GM18867 (cell line): ENCODE measurements at regions not wholly inside any gene's neighbourhood (a gene's known extent, or its start where the extent isn't known, plus 50 kb on each side); places are given as distances from the start of the nearest gene placed in this dataset.

Experiments
- ATAC-seq: cut with Tn5 transposase; IDR thresholded peaks from one replicate; pipeline ENCODE4 v1.9.1; 2021; ENCODE audit warnings: mild to moderate bottlenecking, moderate library complexity; ENCODE audit not compliant: unreplicated experiment

DNA sequence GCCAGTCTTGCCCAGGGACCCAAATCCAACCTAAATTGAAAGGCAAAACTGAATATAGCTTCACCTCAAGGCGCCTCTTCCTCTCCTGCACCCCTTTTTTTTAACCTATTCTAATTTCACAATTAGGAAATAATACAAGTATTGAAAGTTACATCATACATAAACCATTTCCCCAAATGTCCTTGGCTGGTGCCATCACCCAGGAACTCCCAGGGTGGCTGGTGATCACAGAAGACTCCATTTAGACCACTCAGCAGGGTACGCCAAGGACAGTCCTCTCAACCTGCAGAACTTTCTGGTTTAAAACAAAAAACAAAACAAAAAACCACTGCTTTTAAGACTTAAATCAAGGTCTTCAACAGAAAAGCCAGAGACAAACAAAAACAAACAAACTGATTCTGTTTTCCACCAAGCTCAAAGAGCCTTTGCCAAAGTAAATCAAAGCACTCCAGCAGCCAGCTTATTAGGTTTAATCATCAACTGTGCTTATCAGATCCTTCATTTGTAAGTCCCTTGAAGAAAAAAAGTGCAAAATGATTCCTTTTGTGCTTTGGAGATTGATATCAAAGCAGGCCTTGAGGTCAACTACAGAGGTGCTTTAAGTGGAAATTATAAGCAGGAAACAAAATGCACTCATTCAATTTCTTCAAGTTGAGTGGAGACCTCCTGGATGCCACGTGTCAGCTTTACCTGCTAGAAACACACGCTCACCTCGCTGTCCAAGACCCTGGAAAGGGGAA is 113.0 kb downstream of the ETS2 start:
- ATAC-seq: no peak

DNA sequence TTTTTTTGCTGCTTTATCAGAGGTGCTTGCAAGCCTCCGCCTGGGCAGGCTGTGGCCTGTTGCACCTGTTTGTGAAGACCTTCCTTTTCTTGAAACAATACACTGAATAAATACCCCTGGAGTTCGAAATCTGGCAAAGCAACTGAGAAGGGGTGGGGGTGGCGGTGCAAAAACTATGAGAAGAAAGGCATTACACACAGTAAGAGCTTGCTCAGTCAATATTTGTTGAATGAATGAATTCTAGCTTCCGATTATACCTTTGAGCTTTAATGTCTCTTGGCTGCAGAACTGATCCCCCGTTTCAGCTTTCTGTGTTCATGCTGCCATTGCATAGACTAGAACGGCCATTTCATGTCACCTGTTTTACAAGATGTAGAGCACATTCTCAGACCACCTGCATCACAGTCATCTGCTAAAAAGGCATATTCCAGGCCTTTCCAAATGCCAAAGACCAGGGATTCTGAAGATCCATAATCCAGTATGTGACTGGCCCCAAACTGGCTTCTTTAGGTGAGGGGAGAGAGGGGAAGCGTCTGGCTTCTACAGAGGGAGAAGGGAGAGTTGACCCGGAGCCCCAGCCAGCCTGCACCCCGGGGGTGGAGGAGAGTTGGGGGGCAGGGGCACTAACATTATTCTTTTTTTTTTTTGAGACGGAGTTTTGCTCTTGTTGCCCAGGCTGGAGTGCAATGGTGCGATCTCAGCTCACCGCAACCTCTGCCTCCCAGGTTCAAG is 111.5 kb downstream of the ETS2 start:
- no peak for ATAC-seq

DNA sequence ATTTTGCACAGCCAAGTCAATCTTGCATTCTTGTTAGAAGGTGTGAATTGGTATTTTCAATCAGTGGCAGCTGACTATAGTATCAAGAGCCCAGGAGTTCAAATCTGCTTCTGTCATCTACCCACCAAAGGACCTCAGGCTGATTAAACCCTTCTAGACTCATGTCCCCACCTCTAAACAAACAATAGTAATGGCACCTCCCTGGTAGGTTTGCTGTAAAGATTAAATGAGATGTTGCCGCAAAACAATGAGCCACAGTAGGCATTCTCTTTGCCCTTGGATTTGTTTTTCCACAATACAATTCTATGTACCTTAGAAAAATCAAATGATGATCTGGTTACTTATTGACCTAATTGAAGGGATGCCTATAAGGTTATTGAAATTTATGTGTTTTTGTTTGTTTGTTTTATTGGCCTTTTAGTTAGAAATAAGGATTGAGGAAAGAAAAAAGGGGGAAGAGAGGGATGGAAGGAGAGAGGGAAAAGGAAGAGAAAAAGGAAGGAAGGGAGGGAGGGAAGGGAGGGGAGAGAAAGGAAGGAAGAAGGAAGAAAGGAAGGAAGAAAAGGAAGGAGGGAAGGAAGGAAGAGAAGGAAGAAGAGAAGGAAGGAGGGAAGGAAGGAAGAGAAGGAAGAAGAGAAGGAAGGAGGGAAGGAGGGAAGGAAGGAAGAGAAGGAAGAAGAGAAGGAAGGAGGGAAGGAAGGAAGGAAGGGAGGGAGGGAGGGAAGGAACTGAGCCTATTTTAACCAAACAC is 110.7 kb downstream of the ETS2 start:
- ATAC-seq: no peak

DNA sequence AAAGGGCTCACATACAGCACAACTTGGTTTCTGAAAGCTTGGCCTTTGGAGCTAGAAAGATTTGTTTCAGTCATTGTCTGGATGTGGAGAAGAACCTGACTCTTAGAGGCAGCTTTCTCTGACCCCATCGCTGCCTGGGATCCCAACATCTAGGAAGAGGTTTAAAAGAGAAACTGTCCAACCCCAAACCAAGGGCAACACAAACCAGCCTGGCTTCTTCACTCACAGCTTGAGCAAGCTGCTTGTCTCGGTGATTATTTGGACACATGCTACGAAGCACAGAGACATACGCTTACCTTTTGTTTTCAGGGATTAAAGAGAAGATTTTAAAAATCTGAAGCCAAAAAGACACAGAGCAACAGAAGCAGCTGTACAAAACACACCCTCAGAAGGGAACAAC is 109.8 kb downstream of the ETS2 start:
- no peak for ATAC-seq

DNA sequence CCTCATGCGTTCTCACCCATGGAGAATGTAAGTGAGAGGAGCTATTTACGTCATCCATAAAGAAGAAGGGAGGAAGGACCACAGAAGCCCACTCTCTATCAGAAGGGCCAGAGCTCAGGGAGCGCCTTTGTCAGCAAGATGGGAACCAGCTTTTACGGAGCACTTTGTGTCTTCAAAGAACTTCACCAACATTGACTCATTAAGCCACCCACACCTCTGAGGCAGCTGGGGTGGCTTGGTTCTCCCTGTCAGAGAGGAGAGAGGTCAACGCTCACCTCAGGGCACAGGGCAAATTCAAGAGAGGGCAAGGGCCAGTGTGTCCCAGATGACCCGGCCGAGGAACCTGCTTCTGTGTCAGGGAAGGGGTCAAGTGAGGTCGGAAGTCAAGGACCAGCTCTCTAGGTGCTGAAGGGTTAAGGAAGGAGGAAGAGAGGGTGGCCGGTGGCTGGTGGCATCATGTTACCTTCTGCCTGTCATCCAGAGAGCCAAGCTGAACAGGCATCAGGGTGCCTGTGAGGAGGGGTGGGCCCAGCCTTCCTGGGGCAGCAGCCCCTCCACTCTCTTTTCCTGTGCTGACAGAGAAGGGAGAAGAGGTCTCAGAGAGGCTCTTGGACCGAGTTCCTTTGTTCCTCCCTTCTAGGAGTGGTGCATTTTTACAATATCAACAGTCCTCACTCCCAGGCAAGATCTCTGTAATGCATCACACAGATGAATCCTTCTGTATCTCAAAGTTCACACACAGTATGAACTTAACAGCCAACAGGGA is 109.0 kb downstream of the ETS2 start:
- no peak for ATAC-seq

DNA sequence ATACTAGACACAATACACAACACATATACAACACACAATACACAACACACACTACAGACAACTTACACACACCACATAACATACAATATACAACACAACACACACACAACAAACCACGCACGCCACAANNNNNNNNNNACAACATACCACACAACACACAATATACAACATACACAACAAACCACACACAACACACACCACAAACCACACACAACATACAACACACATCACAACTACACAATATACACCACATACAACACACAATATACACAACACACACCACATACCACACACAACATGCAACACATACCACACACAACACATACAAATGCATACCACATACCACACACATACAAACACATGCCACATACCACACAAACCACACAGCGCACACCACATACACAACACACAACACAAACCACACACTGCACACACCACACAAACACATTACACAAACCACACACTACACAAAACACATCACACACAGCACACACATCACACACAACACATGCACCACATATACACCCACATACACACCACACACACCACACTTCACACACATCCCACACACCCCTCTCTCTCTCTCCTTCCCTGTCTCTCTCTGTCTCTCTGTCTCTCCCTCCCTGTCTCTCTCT is 108.3 kb downstream of the ETS2 start:
- ATAC-seq: no peak

DNA sequence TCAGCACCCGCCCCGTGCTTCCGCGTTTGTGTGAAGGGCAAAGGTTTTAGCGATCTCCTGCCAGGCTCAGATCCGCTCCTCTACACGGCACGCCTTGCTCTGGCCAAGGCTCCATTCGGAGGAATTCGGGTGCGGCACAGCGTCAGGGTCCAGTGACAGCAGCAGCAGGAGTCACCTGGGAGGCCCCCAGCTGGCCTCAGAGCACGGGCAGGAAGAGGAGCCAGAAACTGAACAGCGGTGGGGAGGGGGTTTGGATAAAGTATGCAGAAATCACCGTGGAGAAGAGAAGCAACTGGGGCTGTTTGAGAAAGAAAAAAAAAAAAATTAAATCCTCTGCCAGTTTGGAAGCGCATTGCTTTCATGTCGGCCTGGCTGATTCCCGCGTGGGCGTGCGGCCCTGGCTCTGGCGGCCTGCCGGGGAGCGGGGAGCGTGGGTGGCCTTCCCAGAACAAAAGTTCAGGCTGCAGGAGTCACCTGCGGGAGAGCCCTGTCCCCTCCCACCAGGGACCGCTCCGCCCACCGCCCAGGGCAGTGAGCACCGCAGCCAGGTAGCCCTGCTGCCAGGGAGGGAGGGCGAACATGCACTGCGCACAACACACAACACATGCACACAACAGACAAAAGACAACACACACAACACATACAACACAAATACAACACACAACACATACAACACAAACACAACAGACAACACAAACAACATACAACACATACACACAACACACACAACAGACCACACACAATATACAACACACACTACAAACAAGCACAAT is 107.6 kb downstream of the ETS2 start:
- ATAC-seq: no peak

DNA sequence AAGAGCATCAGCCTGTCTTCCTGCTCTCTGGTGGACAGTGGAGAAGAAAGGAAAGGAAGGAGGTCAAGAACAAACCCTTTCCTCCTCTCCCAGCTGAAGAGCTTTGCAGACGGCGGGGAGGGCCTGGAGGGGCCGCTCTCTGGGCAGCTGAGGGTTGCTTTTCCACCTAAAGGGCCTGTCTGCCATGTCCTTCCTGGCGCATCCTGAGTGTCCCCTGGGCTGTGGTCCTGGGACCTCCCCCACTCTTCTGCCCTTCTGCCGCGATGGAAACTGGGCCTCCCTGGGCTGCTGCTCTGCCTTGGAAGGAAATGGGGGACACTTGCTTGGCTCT is 107.0 kb downstream of the ETS2 start:
- ATAC-seq: no peak

DNA sequence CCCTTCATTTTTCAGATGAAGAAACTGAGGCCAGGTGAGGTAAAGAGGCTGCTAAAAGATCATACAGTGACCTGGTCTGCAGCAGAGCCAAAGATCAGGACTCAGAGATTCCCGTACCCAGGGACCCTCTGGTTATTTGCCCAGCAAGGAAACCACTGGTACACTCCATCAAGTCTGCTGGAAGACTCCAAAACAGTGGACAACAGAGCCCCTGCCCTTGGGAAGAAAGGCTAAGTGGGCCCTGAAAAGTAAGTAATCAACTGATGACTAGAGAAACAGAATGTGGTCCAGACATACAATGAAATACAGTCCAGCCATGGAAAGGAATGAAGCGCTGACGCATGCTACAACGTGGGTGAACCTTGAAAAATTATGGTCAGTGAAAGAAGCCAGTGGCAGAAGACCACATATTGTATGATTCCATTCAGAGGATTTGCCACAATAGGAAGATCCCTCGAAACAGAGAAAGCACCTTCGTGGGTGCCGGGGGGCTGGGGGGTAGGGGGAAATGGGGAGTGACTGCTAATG is 106.4 kb downstream of the ETS2 start:
- ATAC-seq: no peak

DNA sequence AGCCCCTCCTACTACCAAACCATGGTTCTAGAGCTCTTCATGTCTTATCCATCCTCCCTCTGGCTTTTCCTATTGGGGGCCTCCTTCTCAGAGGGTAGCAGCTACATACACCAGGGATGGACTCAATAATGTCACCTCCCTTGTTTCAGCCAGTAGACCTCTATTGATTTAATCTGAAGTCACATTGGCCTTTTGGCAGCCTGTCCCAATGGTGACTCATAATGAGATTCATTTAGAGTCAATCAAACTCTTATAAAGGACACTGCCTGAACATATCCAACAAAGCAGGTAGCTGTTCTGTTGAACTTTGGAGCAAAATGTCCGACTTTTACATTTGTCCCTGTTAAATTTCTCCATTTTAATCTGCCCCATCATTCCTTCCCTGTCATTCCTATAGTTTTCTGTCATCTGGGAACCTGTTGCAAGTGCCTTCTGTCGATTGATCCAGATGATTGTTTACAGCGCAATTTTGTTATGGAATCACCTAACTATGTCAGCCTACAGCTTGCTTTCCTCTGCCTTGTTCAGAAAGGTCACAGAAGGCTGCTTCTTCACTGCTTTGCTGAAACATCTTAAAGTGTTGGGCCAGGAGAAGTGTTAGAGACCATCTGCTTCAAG is 105.9 kb downstream of the ETS2 start:
- no peak for ATAC-seq

DNA sequence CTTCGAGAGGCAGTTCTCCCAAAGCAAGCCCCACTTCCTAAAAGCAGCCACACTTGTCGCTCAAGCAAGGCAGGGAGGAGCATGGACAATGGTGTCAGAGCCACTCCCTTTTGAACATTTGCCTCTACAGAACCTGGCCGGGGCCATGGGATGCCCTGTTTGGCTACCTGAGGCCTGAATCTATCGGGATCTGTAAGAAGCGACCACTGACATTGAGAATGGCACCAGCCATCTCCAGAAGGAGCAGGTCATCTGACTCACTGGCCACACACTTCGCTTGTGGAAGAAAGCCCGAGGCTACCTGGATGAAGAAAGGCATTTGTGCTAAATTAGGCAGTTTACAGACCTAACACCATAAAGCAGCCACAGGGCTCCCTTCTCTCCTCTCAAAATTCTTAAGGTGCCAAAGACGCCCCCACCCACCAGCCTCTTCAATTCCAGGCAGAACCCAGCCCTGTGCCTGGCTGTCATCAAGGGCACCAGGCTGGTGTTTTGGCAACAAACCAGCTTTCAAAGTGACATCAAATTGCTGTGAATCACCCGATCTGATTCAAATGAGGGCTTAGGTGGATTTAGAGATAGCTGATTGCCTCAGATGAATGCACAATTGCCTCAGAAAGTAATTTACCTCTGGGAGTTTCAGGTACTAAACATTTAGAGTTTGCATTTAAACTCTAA is 104.8 kb downstream of the ETS2 start:
- no peak for ATAC-seq

DNA sequence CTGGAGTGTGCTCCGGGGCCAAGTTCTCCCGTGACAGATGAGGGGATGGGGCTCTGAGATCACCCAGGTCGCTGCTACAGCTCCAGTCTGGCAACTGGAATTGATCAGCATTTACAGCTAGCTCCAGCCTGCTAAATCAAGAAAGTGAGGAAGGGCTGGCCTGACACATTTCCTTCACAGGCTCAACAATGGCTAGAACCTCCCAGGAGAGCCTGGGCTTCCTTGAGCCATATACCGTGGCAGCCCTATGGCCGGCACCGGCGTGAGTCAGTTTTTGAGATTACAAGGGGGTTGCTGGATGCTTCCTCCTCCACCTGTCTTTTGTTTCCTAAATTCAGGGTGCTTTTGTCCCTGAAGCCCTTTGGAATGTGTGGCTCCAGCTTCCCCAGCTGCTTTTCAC is 104.2 kb downstream of the ETS2 start:
- no peak for ATAC-seq

DNA sequence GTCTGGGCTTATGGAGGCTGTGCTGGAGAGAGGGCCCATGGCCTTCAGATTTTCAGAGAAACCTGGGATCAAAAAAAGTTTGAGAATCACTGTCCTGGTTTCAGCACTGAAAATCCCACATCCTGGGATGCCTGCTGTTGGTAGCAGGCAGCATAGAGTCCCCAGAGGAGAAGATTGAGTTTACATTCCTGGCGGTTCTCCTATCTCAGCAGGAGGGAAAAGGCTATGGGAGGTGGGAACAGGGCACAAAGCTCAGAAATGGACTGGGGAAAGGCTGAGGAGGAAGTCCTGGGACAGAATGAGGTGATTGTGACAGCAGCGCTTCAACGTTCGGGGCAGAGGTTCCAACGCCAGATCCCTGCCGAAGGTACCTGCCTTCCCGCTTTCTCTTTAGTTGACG is 103.4 kb downstream of the ETS2 start:
- ATAC-seq: no peak

DNA sequence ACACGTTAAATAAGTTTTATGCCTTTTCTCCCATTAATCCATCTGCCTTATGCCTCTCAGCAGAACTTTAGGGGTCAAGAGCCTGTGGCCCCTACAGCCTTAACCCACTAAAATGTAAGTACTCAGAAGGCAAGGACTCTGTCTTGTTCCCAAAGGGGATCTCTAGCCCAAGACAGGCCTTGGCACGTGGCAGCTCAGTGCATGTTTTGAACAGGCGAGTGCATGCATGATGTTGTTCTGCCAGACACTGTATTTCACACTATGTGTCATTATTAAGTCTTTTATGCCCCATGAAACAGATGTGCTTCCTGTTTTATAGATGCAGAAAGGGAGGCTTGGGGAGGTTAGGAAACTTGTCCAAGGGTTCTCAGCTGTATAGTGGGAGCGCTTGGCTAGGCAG is 102.8 kb downstream of the ETS2 start:
- ATAC-seq: no peak

DNA sequence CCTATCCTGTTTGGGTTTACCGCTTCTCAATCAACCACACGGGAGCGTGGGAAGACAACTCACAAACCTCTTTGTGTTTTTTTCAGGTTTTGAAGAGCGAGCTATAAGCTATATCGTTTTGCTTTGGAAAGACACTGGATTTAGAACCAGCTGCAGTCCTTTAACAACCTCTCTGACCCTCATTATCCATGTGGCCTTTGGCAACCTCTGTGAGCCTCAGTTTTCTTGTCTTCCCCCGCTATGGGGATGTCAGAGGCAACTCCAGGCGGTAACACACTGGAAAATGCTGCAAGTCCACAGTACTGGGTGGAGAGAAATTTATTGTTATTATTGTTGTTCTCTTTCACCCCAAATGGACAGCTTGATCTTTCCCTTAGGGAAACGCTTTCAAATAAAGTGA is 100.0 kb downstream of the ETS2 start:
- ATAC-seq: no peak

DNA sequence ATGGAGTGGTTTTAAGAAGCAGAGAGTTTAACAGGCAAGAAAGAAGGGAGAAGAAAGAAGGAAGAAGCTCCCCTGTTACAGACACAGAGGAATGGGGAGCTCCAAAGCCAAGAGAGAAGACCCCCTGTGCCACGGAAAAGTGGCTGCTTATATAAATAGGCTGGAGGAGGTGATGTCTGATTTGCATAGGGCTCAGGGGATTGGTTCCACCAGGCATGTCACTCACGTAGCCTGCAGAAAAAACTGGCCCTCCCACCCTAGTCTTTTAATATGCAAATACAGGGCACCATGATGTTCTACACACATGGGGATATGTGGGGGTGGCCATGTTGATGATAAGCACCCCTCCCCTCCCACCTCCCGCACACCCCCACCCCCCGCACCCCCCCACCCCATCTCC is 99.6 kb downstream of the ETS2 start:
- no peak for ATAC-seq

DNA sequence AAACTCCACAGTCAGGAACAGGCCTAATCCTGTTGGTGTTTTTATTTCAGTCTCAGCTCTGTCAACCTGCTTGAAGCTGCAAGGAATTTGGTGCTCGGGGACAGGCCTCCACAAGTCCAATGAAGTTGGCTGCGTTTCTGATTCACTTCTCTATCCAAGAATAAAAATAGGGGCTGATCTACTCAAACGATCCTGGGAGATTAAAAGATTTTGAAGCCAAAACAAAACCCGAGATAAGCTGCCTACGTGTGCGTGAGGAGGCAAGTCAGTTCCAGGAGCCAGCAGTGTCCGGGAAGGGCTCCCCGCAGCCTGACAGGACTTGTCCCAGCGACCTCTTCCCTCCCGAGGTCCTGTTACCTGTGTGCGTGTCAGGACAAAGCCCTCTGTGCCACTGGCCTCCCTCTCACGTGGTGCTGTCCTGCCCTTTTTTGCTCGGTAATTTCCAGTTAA is 98.0 kb downstream of the ETS2 start:
- ATAC-seq: no peak

DNA sequence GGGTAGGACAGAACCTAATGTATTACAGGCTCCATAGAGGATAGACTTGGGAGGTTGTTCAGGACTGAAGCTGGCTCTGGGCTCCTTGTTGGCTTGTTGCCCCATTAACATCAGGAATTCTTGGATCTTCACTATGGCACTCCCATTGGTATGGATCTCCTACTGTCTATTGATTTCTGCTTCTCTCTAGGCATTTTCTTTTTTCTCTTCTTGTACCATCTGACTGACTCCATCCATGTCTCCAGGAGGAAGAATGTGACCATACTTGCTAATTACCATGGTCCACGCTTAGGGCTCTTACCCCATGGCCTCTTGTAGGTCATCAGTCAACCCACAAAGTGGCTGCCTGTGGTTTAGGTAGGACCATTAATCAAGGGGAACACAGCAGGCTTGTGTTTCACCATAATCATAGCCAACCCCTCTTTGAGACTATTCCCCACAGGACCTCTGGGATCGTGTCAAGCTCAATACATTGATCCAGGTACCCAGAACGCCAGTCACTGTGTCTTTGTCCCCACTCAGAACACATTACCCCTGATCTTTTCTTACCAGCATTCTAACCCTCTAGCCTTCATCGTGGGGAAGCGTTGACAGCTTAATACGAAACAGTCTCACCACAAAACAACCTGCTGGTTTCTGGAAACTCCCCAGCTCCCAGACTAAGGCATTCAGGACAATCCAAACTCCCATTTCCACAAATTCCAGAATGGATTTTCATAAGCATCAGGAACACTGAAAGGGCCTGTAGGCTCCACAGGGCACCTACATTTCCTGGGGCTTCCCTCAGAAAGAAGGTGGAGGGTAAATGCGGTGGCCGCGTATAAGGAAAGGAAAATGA is 97.1 kb downstream of the ETS2 start:
- ATAC-seq: no peak
